ENCODE measurements at regions not wholly inside any gene's neighbourhood (a gene's known extent, or its start where the extent isn't known, plus 50 kb on each side); places are given as distances from the start of the nearest gene placed in this dataset.

DNA sequence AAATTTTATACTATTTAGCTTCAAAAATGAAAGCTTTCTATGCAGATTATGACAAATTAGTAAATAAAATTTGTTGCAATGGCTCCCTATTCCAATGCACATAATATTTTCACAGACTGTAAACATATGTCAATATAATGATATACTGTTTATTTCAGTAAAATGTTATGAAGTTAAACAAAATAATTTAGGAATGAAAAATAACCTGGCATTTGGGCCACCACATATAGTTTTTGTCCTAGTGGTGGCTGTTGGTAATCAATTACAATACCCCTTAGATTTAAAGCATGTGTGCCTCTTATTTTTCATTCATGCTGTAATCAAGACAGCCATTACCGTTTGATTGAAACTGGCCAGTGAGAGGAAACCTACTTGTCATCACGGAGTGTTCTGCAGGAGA is 928.5 kb upstream of the KCND2 start:
- in situ Hi-C loops (cut with MboI; ENCODE audit: low sequenced_read_pairs), result no loop called here

DNA sequence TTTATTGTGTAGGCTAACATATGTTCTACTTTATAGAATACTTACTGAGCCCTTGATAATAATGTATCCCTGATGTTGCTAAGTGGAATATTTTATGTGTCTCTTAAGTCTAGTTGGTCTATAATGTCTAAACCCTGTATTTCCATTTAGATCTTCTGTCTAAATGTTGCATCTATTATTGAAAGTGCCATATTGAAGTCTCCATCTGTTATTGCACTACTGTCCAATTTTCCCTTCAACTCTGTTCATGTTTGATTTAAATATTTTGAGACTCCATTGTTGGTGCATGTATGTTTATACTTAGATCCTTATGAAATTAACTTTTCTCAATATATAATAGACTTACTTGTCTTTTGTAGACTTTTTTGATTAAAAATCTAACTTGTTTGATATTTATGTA is 924.5 kb upstream of the KCND2 start:
- in situ Hi-C loops (cut with MboI; ENCODE audit: low sequenced_read_pairs), result no loop called here

DNA sequence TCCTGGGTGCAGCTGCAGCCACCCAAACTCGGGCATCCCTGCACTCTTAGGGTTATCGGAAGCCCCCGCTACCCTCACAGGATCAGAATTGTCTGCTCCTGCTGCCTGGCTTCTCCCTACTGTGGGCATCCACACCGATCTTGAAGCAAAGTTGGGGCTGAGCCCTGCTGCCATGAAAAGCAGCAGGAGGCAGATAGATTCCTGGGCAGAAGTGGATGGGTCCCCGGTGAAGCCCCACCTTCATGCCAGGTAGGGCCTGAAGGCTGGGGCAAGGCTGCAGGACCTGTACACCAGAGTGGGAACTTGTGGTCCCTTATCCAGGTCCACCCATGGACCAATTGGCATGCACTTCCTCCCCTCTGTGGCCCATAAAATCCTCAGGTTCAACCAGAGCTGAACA is 922.6 kb upstream of the KCND2 start:
- in situ Hi-C loops (cut with MboI; ENCODE audit: low sequenced_read_pairs), result no loop called here

DNA sequence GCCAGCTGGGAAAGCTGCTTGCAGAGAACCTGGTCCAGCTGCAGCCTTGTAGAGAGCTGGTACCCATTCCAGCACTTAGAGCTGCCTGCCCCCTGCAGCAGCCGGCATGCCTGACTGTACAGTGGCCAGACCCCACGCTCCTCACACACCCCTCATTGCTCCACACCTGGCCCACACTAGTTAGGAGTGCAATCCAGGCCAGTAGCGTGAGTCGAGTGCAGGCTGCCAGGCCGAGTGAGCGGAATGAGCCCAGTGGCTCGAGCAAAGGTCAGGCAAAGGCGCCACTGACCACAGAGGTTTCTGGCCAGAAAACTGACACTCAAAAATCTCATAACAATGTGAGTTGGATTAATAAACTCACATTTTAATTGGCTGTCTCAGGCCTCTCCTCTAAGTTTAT is 921.7 kb upstream of the KCND2 start:
- in situ Hi-C loops (cut with MboI; ENCODE audit: low sequenced_read_pairs), result no loop called here

DNA sequence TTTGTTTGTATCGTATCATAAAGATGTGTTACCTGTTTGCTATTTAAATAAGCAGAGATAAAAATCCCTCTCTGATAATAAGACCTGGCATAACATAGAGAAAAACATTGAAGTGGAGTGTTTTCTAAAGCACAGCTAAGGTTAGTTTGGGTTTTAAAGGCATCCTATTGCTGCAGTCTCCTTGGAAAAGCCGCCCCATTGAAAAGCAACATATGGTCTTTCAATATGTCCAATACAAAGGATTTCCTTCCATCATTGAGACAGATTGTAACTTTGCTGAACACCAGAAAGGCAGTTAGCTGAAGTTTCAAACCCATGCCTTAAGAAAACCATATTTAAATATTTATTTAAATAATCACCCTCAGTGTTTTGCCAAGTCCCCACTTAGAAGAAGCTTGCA is 898.5 kb upstream of the KCND2 start:
- in situ Hi-C loops (cut with MboI; ENCODE audit: low sequenced_read_pairs), result no loop called here

DNA sequence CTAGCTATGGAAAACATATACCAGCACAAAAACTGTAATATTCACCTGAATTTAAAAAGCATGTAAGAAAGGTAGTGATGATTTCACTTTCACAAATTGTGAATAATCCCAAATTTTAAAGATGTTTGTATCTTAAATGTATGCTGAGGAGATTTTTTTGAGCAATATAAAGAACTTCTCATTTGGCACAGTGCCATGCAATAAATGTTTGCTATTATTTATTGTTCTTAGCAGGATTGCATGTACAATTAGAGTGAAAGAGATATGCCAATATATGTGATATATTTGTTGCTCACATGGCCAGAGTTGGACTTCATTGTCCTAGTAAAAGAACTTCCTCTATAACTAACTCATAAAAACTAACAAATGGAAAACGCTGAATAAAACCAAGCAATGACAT is 895.1 kb upstream of the KCND2 start:
- in situ Hi-C loops (cut with MboI; ENCODE audit: low sequenced_read_pairs), result no loop called here

DNA sequence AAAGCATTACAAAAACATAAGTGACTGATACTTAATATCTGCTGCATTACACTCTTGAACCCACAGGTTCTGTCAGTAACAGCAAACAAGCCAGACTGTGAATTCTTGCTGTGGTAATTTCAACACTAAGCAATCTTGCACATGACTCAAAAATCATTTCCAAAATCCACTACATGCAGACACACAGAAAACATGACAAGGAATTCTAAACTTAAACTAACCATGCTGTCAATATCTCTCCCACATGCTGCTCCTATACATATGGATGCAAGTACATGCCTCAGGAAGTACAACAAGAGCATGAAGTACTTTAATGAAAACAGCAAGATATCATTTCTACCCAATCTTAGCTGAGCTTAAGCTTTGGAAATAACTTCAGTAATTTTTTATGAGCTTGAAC is 890.2 kb upstream of the KCND2 start:
- in situ Hi-C loops (cut with MboI; ENCODE audit: low sequenced_read_pairs), result no loop called here

DNA sequence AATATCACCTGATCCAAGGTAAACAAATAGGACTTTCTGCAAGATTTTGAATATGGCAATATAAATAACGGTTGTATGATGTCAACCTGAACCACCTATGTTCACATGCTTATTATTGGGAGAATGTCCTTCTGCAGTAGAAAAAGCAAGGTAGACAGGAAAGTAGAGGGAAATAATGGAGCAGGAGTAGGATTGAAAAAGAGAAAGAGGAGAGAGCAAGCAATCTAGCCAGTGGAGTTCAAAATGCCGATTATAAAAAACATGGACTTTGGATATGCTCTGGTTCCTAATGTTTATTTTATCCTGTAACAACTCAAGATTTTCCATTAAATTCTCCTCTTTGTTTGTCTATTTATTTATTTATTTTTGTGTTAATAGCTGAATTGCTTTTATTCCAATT is 878.0 kb upstream of the KCND2 start:
- in situ Hi-C loops (cut with MboI; ENCODE audit: low sequenced_read_pairs), result no loop called here

DNA sequence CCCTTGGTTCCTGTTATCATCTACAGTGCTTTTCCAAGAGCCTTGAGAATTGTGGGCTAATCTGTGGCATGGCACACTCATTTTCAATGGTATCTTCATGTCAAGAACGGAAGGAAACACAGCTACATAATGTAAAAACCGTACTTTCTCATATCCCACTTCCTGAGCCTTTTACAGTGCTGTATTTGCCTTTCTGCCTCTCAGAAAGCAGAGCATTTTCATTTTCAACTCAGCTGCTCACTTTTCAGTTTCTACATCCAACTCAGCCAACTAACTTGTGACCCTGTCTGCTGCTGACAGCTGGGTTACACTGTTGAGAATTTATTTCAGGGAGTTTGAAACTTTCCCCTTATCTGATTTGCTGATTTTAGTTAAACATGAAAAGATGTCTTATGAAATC is 875.8 kb upstream of the KCND2 start:
- in situ Hi-C loops (cut with MboI; ENCODE audit: low sequenced_read_pairs), result no loop called here

DNA sequence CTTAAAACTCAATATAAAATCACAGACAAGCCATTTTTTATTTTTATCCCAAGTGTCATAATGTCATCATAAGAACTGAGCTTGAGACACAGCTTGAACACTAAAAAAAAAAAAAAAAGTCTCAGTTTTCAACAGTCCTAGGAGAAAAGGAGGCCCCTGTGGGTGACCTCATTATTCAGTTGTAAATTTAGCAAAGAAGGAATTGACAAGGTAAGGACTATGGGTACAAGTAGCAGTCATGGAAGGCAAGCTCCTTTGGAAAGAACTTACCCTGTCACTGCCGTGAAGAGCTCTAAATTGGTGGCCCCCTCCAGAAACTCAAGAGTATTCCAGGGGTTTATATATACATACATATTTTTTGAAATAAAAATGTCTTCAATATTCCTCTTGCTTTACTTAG is 864.4 kb upstream of the KCND2 start:
- in situ Hi-C loops (cut with MboI; ENCODE audit: low sequenced_read_pairs), result no loop called here

DNA sequence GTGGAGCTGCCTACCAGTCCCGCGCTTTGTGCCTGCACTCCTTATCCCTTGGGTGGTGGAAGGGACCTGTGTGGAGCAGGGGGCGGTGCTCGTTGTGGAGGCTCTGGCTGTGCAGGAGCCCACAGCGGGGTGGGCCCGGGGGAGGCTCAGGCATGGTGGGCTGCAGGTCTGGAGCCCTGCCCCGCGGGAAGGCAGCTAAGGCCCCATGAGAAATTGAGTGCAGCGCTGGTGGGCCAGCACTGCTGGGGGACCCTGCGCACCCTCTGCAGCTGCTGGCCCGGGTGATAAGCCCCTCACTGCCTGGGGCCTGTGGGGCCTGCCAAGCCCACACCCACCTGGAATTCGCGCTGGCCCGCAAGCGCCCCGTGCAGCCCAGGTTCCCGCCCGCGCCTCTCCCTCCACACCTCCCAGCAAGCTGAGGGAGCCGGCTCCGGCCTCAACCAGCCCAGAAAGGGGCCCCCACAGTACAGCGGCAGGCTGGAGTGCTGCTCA is 859.6 kb upstream of the KCND2 start:
- in situ Hi-C loops (cut with MboI; ENCODE audit: low sequenced_read_pairs), result no loop called here

DNA sequence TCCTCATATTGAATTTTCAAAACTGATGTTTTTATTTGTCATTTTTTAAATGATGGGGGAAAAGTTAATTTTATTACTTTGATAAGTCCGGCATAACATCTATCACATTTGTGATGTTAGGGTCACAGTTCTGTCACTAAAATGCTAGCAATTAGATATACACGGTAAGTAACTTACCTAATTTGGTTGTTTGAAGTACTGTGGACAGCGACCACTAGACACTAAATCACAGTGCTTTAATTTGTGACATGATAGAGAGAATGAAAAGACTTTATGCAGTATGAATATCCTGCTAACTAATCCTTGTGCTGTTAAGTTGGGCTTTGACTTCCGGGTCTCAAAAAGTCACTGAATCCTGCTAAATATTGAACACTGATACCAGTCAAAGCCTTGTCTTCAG is 857.3 kb upstream of the KCND2 start:
- in situ Hi-C loops (cut with MboI; ENCODE audit: low sequenced_read_pairs), result no loop called here

DNA sequence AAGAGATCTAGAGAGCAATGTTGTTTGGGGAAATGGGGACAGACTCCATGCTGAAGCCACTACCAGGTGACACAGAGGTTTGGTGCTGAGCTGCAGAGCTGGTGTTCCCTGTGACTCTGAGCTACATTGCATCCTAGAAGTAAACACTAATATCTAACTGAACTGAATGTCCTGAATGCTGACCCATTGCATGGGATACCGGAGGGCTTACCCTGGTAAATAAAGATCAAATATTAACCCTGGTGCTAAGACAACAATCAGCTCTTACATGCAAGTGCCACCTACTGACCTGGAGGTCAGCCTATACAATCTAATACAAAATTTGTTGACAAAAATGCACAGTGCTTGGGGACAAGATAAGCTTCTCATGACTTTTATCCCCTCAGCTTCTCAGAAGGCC is 851.3 kb upstream of the KCND2 start:
- in situ Hi-C loops (cut with MboI; ENCODE audit: low sequenced_read_pairs), result no loop called here

DNA sequence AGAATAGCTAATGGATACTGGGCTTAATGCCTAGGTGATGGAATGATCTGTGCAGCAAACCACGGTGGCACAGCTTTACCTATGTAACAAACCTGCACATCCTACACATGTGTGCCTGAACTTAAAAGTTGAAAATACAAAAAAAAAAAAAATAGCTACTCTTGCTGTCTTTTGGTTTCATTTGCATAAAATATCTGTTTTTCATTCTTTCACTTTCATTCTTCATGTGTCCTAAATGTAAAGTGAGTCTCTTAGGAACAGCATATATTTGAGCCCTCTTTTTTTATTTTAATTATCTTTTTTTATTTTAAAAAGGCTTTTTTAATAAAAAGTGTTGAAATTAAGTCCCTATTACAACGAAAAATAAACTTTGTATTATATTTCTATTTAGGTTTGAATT is 836.1 kb upstream of the KCND2 start:
- in situ Hi-C loops (cut with MboI; ENCODE audit: low sequenced_read_pairs), result no loop called here

DNA sequence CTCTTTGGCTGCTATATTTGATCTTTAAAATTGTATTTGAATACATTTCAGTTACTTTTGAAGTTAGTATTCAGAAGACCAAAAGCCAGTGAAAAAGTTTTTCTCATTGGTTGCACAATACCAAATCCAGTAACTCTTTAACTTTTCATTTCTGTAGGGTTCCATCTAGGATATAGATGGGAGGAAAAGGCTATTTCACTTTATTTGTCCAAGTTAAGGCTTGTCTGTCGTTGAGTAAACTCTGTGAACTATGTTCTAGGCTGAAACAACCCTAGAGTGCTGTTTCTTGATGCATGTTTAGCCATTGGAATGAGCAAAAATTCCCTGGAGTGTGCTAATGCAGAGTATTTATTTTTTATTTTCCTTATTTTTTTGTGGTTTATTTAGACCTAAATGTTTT is 834.7 kb upstream of the KCND2 start:
- in situ Hi-C loops (cut with MboI; ENCODE audit: low sequenced_read_pairs), result no loop called here

DNA sequence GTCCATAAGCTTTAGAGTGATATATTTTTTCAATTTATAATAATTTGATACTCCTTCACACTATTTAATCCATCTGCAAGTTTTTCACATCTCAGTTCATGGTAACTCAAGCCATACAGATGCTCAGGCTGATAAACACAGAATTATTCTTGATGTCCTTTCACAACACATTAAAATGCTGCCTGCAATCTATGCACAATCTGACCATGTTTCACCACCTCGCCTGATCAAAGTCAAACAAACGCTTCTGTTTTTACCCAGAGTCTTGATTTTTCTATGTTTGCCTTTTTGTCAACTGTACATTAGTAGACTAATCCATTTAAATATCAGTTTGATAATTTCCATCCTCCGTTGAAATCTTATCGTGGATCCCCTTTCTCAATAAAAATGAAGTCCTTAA is 833.8 kb upstream of the KCND2 start:
- in situ Hi-C loops (cut with MboI; ENCODE audit: low sequenced_read_pairs), result no loop called here

DNA sequence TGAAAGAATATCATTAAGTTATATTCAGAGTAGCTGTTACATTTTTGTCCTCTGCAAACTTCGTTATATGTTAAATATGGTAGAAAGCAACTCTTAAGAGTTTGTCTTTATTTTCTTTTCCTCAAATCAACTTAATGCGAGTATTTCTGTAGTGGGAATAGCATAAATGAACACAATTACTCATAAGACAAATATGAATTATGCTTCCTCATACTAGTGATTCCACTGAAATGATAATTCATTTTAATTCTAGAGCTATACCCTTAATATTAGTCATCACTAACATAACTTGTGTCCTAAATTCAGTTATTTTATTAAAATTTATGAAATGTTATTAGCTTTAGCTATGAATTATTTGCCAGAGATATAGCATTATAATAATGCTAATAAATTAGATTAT is 820.6 kb upstream of the KCND2 start:
- in situ Hi-C loops (cut with MboI; ENCODE audit: low sequenced_read_pairs), result no loop called here

DNA sequence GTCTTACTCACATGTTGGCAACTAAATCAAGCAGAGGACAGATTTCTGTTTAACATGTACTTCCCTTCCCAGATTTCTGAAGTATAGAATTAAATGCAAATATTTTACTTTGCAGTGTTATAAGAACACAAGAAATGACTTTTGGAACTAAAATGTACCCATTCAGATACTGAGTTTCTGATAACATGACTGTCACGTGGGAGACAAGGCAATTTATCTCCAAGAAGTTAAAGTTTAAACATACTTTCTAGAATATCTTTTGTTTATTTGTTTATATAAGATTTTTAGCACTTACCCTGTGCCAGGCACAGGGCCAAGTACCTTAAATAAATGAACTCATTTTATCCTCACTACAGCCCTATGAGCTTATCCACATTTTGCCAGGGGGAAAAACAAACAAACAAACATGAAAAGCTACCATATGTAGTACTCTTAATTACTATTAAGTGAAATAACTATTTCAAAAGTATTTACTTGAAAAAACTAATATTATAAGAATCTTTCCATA is 807.1 kb upstream of the KCND2 start:
- in situ Hi-C loops (cut with MboI; ENCODE audit: low sequenced_read_pairs), result no loop called here

DNA sequence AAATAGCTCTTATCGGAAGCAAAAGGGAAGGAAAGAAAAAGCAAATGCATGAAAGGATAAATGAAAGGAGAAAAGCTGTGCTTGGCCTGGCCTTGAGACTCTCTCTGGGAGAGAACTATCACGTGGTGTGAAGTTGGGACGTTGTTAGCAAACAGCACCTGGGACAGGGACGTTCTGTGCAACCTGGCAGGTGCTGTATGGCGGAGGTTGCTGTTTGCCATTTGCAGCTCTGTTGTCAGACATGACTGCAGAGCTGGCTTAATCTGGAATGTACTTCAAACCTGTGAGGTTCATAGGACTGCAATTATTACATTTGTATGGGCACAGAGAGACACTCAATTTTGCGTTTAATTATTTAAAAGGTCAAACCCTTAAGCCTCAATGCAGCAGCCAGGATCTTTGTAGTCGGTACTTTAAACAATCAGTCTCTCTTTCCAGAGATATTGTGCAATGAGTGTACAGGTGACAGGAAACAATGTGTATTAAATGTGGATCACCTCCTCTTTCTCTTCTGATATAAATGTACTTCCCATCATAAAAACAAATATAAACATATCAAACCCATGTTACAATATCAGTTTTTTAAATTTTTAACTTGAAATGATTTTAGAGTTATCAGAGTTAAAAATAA is 800.5 kb upstream of the KCND2 start:
- in situ Hi-C loops (cut with MboI; ENCODE audit: low sequenced_read_pairs), result no loop called here

DNA sequence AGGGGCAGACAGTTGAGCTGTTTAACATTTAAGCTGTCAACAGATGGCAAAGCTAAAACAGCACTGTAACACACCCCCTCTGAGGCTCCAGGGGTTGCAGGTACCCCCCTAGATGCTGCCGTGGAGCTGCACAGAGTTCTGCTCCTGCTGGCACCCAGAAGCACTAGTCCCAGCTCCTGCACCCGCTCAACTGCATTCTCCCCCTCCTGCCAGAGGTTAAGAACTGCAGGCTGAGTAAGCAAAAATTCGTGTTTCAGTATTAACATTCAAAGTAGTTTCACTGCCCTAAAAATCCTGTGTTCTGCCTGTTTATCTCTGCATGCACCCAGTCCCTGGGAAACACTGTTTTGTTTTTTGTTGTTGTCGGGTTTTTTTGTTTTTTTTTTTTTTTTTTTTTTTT is 790.8 kb upstream of the KCND2 start:
- in situ Hi-C loops (cut with MboI; ENCODE audit: low sequenced_read_pairs), result no loop called here

DNA sequence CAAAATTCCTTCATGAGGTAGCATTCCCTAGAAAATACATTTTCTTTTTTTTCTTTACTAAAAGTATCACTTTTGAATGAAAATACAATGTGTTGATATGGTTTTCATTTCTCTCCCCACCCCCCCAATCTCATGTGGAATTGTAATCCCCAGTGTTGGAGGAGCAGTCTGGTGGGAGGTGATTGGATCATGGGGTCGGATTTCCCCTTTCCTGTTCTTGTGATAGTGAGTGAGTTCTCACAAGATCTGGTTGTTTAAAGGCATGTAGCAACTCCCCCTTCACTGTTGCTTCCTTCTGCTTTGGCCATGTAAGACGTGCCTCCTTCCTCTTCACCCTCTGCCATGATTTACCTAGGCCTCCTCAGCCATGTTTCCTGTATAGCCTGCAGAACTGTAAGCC is 790.3 kb upstream of the KCND2 start:
- in situ Hi-C loops (cut with MboI; ENCODE audit: low sequenced_read_pairs), result no loop called here

DNA sequence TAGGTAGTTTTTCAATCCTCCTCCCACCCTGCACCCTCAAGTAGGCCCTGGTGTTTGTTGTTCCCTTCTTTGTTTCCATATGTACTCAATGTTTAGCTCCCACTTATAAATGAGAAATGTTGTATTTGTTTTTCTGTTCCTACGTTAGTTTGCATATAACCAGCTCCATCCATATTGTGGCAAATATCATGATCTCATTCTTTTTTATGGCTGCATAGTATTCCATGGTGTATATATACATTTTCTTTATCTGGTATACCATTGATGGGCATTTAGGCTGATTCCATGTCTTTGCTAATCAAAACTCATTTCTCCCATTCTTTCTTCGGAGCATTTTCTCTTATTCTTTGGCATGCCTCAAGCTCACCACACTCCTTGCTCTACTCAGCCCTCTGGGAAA is 789.6 kb upstream of the KCND2 start:
- in situ Hi-C loops (cut with MboI; ENCODE audit: low sequenced_read_pairs), result no loop called here

DNA sequence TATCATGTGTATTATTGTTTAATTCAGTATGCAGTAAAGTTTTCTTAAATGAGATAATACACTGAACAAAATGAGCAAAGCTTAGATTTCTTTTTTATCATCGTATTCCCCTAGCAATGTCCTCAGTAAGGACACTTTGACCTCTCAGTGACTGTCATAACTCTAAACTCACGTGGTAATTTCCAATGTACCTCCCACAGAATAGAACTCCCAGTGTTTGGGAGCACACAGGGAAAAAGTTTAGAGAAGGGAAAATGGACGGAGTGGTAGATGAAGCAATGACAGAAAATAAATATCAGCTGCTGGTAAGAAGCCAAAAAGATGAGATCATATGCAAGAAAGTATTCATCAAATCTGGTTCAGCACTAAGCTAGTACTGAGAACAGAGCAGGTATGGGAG is 758.6 kb upstream of the KCND2 start:
- in situ Hi-C loops (cut with MboI; ENCODE audit: low sequenced_read_pairs), result no loop called here

All from HL-60/S4 treated with phorbol 12-myristate 13-acetate at 8.2 ng/mL for 4 days and 3 days (cell line).